ENCODE measurements at regions not wholly inside any gene's neighbourhood (a gene's known extent, or its start where the extent isn't known, plus 50 kb on each side); places are given as distances from the start of the nearest gene placed in this dataset.

GRCh38 chr15:87408902-87409301, 847.6 kb downstream of the NTRK3 start:
- no peak for TF ChIP-seq POLR2AphosphoS5 (IDR thresholded peaks at IDR 0.05)
- TF ChIP-seq CTCF (IDR thresholded peaks at IDR 0.05 in 8 of 11, conservative IDR thresholded peaks at IDR 0.05 in 3 of 11), result no peak
- TF ChIP-seq POLR2A (IDR thresholded peaks at IDR 0.05), result no peak
